ENCODE measurements at regions not wholly inside any gene's neighbourhood (a gene's known extent, or its start where the extent isn't known, plus 50 kb on each side); places are given as distances from the start of the nearest gene placed in this dataset.

DNA sequence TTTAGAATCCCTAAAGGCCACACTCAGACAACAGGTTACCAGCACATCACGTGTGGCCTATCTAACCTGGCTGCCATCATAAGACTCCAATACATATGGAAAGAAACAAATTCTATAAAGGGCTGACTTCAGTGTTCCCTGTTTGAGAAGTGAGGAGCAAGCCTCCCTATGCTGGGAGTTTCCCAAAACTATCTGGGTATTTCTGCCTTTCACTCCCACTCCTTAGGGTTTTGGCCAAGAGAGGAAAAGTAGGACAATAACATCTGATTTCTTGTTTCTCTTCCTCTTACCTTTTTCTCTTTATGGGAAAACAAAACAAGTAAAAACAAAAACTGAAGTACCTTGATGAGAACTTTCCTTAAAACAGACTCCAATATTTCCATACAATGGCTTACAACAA lies 121.5 kb upstream of the COL8A1 start:
- DNase-seq (ENCODE audit: low read depth): no peak
- TF ChIP-seq CTCF (conservative IDR thresholded peaks at IDR 0.05; ENCODE audit: low read length): no peak
- H3K4me3 ChIP-seq (ENCODE audit: low read length): no peak overlapping the region

DNA sequence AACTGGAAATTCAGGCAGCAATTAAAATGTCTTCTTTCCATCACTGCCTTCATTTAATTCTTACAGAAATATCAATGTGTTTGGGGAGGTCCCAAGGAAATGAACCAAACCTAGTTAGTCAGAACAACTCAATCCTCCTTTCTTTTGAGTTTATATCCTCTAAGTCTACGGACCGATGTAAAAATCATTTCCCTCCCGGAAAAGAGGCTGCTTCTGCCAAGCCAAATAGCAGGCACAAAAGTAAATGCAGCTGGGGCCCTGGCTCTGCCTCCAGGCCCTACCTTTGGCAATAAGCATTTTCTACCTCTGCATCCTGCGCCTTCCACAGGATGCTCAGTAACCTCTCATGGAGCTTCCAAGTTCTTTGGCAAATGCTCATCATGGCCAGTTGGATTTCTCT lies 122.5 kb upstream of the COL8A1 start:
- TF ChIP-seq CTCF (conservative IDR thresholded peaks at IDR 0.05; ENCODE audit: low read length): no peak
- no peak overlapping the region for H3K4me3 ChIP-seq (ENCODE audit: low read length)
- no peak for DNase-seq (ENCODE audit: low read depth)

DNA sequence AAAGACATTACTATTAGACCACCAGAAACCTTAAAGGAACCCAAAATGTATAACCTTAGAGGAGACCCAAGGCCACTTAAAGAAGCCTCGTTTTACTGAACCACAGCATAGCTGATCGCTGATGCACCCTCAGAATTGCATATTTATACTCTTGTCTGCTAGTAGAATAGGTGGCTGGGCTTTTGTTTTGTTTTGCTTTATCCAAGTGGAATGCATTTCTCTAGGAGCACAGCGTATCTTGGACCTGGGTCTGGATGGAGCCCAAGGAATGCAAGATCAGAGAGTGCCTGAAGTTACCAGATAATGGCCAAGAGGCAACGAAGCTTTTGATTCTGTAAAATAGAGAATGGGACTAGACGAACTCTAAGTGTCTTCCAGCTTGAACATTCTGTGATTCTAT lies 129.2 kb upstream of the COL8A1 start:
- no peak for TF ChIP-seq CTCF (conservative IDR thresholded peaks at IDR 0.05; ENCODE audit: low read length)
- DNase-seq (ENCODE audit: low read depth): peak; percentile 85
- H3K4me3 ChIP-seq (ENCODE audit: low read length): no peak overlapping the region

DNA sequence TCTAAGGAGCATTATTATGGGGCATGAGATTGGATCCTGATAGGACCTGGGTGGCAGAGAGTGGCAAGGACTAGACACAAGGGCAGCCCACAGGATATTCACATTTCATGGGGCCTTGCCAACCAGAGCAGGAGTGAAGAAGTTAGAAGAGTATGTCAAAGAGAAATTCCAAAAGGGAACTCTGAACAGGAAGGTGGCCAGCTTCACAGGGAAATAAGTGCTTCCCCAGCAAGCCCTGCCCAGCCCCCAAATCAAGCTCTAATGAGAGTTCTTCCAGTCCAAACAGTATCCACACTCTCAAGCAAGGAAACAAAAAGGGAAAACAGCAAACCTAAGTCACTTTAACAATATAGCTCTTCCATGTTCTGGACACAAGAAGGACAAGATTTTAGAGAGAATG lies 130.2 kb upstream of the COL8A1 start:
- no peak overlapping the region for H3K4me3 ChIP-seq (ENCODE audit: low read length)
- TF ChIP-seq CTCF (conservative IDR thresholded peaks at IDR 0.05; ENCODE audit: low read length): no peak
- peak; percentile 21 for DNase-seq (ENCODE audit: low read depth)

DNA sequence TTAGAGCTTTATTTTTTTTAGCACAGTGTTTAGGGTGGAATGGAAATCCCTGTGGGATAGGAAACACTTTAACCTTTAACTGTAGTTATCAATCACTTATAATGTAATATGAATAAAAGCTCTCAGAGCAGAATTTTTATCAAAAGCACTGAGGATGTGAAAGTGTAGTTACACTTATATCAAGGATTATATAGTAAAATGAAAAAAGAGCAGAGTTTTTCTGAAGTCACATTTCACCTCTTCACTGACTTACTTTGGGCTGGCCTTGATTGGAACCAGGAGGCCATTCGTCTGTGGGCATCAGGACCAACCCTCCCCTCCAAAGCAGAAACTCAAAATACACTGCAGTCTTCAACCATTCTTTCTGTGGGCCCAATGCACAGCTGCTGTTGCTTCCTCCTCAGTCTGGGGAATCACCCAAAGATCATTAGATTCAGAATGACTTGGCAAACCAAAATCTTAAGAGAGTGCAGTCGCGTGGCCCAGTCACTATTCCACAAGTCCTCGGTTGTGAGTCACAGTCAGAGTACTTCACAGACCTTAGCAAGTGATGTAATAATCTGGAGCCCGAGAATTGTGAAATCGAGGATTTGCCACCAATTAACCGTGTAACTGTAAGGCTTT lies 132.6 kb upstream of the COL8A1 start:
- H3K4me3 ChIP-seq (ENCODE audit: low read length): no peak overlapping the region
- TF ChIP-seq CTCF (conservative IDR thresholded peaks at IDR 0.05; ENCODE audit: low read length): no peak
- peak; percentile 98 for DNase-seq (ENCODE audit: low read depth)

- H3K4me3 ChIP-seq (ENCODE audit: low read length): no peak overlapping the region
- no peak for TF ChIP-seq CTCF (conservative IDR thresholded peaks at IDR 0.05; ENCODE audit: low read length)
- DNase-seq (ENCODE audit: low read depth): no peak
Observed at GRCh38 chr3:99505200-99505599, 133.2 kb upstream of the COL8A1 start.

DNA sequence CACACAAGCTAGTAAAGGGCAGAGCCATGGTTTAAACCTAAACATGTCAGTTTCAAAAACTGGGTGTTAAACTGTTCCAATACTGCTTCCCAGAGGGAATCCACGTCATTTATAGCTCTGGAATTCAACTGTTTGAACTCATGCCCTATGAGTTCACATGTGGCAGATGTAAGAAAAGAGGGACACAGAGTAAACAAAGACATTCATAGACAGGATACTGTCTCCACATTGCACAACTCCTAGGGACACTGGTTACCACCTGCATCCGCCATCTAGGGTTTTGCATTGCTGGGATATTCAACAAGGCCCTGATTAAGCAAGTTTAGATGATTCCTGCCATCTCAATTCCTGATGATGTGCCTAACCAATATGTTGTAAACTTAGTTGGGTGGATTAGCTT lies 134.1 kb upstream of the COL8A1 start:
- DNase-seq (ENCODE audit: low read depth): peak; percentile 96
- no peak for TF ChIP-seq CTCF (conservative IDR thresholded peaks at IDR 0.05; ENCODE audit: low read length)
- H3K4me3 ChIP-seq (ENCODE audit: low read length): no peak overlapping the region

Measured in AG10803 (cell line).